ENCODE measurements at regions not wholly inside any gene's neighbourhood (a gene's known extent, or its start where the extent isn't known, plus 50 kb on each side); places are given as distances from the start of the nearest gene placed in this dataset.

DNA sequence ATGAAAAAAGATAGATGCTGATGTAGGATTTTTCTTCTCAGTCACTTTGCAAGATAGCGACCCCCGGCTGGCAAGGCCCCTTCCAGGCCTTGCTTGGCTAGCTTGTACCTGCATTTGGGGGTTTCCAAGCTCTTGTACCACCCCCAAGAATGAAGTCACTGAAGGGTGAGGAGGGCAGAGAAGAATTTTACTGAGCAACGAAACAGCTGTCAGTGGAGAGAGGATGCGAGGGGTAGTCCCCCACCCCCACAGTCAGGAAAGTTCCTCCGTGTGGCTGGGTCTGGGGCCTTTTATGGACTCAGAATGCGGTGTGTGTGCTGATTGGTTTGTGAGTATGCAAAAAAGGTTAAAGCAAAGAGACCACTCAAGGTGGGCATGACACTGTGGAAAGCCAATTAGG, 382.0 kb downstream of the GPD2 start:
- no peaks in the 10 kb centered on the region for H3K9me3 ChIP-seq (ENCODE audit: control insufficient read depth, insufficient read depth, low read length)
- H3K79me2 ChIP-seq (ENCODE audit: control insufficient read depth, low read length) = no peaks in the 10 kb centered on the region
- H3K4me3 ChIP-seq (ENCODE audit: low read length) = no peak overlapping the region
- no peaks in the 10 kb centered on the region for H3K36me3 ChIP-seq (ENCODE audit: control insufficient read depth, low read length)
- H3K4me1 ChIP-seq (ENCODE audit: control insufficient read depth, low read length) = no peaks in the 10 kb centered on the region
- TF ChIP-seq, protein P1, sequence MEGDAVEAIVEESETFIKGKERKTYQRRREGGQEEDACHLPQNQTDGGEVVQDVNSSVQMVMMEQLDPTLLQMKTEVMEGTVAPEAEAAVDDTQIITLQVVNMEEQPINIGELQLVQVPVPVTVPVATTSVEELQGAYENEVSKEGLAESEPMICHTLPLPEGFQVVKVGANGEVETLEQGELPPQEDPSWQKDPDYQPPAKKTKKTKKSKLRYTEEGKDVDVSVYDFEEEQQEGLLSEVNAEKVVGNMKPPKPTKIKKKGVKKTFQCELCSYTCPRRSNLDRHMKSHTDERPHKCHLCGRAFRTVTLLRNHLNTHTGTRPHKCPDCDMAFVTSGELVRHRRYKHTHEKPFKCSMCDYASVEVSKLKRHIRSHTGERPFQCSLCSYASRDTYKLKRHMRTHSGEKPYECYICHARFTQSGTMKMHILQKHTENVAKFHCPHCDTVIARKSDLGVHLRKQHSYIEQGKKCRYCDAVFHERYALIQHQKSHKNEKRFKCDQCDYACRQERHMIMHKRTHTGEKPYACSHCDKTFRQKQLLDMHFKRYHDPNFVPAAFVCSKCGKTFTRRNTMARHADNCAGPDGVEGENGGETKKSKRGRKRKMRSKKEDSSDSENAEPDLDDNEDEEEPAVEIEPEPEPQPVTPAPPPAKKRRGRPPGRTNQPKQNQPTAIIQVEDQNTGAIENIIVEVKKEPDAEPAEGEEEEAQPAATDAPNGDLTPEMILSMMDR (IDR thresholded peaks at IDR 0.05; ENCODE audit: low read depth, low read length, poor library complexity, severe bottlenecking) = no peak
- no peak for TF ChIP-seq EZH2phosphoT487 (IDR thresholded peaks at IDR 0.05; ENCODE audit: borderline replicate concordance, low read length)
- H3F3A ChIP-seq (ENCODE audit: control insufficient read depth, insufficient read depth) = no peaks in the 10 kb centered on the region
- H3K4me2 ChIP-seq (ENCODE audit: low read length) = no peak overlapping the region
- no peaks in the 10 kb centered on the region for H4K20me1 ChIP-seq (ENCODE audit: control insufficient read depth, insufficient read depth, low read depth, low read length)
- H3K9me2 ChIP-seq (replicated peaks; ENCODE audit: control insufficient read depth, low read length) = no peaks in the 10 kb centered on the region
- H3K27ac ChIP-seq (ENCODE audit: low read depth, low read length) = no peak overlapping the region
- H3K27me3 ChIP-seq (ENCODE audit: control insufficient read depth, low read length) = no peaks in the 10 kb centered on the region

DNA sequence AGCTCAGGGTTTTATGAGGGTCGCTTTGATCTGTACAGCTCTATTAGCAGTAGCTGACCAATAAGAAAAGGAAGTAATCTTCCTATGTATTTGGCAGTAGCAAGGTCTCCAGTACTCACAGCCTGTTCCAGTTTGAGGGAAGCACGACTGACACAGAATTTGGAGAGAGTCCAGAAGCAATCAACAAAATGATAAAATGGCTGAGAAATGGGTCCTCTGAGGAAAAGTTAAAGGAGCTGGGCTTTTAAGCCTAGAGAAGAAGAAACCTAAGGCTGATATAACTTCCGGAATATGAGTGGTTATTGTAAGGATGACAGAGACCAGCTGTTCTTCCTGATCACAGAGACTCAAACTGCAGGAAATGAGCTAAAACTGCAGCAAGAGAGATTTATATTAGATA, 382.8 kb downstream of the GPD2 start:
- Histone ChIP-seq H3K9me2 (replicated peaks; ENCODE audit: control insufficient read depth, low read length) (no peaks in the 10 kb centered on the region), H3K4me3 (ENCODE audit: low read length) (no peak overlapping the region), H4K20me1 (ENCODE audit: control insufficient read depth, insufficient read depth, low read depth, low read length) (no peaks in the 10 kb centered on the region), H3K27ac (ENCODE audit: low read depth, low read length) (no peak overlapping the region), H3K36me3 (ENCODE audit: control insufficient read depth, low read length) (no peaks in the 10 kb centered on the region), H3K79me2 (ENCODE audit: control insufficient read depth, low read length) (no peaks in the 10 kb centered on the region), H3K27me3 (ENCODE audit: control insufficient read depth, low read length) (no peaks in the 10 kb centered on the region), H3F3A (ENCODE audit: control insufficient read depth, insufficient read depth) (no peaks in the 10 kb centered on the region), H3K4me1 (ENCODE audit: control insufficient read depth, low read length) (no peaks in the 10 kb centered on the region), H3K9me3 (ENCODE audit: control insufficient read depth, insufficient read depth, low read length) (no peaks in the 10 kb centered on the region), H3K4me2 (ENCODE audit: low read length) (no peak overlapping the region)
- TF ChIP-seq, protein P1 (IDR thresholded peaks at IDR 0.05; ENCODE audit: low read depth, low read length, poor library complexity, severe bottlenecking) = no peak
- TF ChIP-seq EZH2phosphoT487 (IDR thresholded peaks at IDR 0.05; ENCODE audit: borderline replicate concordance, low read length) = no peak

DNA sequence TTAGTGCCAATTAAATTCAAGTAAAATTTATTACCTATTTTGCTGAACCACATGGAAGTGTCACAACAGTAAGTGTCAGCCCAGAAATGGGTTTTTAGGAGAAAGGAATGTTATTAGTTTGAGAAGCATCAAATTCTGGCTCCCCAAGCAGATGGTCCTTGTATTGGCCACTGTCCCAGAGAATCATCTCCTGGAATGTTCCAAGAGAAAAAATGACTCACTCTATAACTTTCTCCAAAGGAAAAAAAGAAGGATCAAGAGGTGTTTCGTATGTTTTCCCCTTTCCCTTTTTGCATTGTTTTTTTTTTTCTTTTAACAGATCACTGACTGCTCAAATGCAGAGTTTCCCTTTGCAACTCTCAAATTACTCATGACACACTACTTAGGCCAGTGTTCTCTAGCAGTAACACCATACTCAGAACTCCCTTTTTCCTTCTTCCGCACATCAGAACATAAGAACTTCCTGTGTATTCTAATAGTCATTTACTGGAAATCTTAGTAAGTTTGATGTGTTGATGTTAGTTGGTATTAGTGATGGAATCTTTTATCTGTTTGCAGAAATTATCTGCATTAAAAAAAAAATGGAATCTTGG, 390.3 kb downstream of the GPD2 start:
- no peaks in the 10 kb centered on the region for H3K79me2 ChIP-seq (ENCODE audit: control insufficient read depth, low read length)
- H4K20me1 ChIP-seq (ENCODE audit: control insufficient read depth, insufficient read depth, low read depth, low read length) = no peaks in the 10 kb centered on the region

More for the DNA sequence above, 390.3 kb downstream of the GPD2 start:
- Histone ChIP-seq H3K4me2 (ENCODE audit: low read length) (no peak overlapping the region), H3K9me3 (ENCODE audit: control insufficient read depth, insufficient read depth, low read length) (no peaks in the 10 kb centered on the region), H3K4me1 (ENCODE audit: control insufficient read depth, low read length) (no peaks in the 10 kb centered on the region), H3K36me3 (ENCODE audit: control insufficient read depth, low read length) (no peaks in the 10 kb centered on the region), H3K9me2 (replicated peaks; ENCODE audit: control insufficient read depth, low read length) (no peaks in the 10 kb centered on the region), H3K27ac (ENCODE audit: low read depth, low read length) (no peak overlapping the region), H3K27me3 (ENCODE audit: control insufficient read depth, low read length) (no peaks in the 10 kb centered on the region), H3K4me3 (ENCODE audit: low read length) (no peak overlapping the region), H3F3A (ENCODE audit: control insufficient read depth, insufficient read depth) (no peaks in the 10 kb centered on the region)
- TF ChIP-seq EZH2phosphoT487 (IDR thresholded peaks at IDR 0.05; ENCODE audit: borderline replicate concordance, low read length) = no peak
- TF ChIP-seq, protein P1 (IDR thresholded peaks at IDR 0.05; ENCODE audit: low read depth, low read length, poor library complexity, severe bottlenecking) = no peak

All from DOHH2 (cell line).